Glutamatergic neuron (in vitro differentiated cells): ENCODE measurements at regions not wholly inside any gene's neighbourhood (a gene's known extent, or its start where the extent isn't known, plus 50 kb on each side); places are given as distances from the start of the nearest gene placed in this dataset.
A peak's percentile ranks its signal among the peaks of the same experiment; 100 is the strongest.

ENCODE experiments used
- DNase-seq: peaks from one replicate; pipeline ENCODE4 v3.0.0; 2022
- H3K27ac Mint-ChIP-seq: one replicate; pipeline ENCODE4 v1.8.0; 2020; ENCODE audit warnings: mild to moderate bottlenecking, mixed read lengths, inconsistent platforms; ENCODE audit not compliant: unreplicated experiment
- H3K27me3 Mint-ChIP-seq: one replicate; pipeline ENCODE4 v1.8.0; 2020; ENCODE audit warnings: mild to moderate bottlenecking, moderate library complexity, mixed read lengths, inconsistent platforms; ENCODE audit not compliant: unreplicated experiment
- H3K36me3 Mint-ChIP-seq: one replicate; pipeline ENCODE4 v1.8.0; 2020; ENCODE audit warnings: mild to moderate bottlenecking, mixed read lengths, inconsistent platforms; ENCODE audit not compliant: unreplicated experiment
- H3K4me1 Mint-ChIP-seq: one replicate; pipeline ENCODE4 v1.8.0; 2020; ENCODE audit warnings: mild to moderate bottlenecking, low read depth, mixed read lengths, inconsistent platforms; ENCODE audit not compliant: unreplicated experiment
- H3K4me3 Mint-ChIP-seq: one replicate; pipeline ENCODE4 v1.8.0; 2020; ENCODE audit warnings: mild to moderate bottlenecking, mixed read lengths, inconsistent platforms; ENCODE audit not compliant: unreplicated experiment
- H3K9me3 Mint-ChIP-seq: one replicate; pipeline ENCODE4 v1.8.0; 2020; ENCODE audit warnings: mild to moderate bottlenecking, moderate library complexity, mixed read lengths, inconsistent platforms; ENCODE audit not compliant: unreplicated experiment
- CTCF ChIP-seq: fragments of 200-600 bp; sonication (generic); IDR thresholded peaks from one replicate; pipeline ENCODE4 v1.5.0; 2021; ENCODE audit not compliant: partially characterized antibody, unreplicated experiment

GRCh38 chr11:8829556-8829955, 81.4 kb upstream of the AKIP1 start:
- Mint-ChIP-seq H3K27ac (no peak overlapping the region), H3K4me1 (peaks cover 21% of the 10 kb centered on the region), H3K27me3 (peaks cover 8% of the 10 kb centered on the region), H3K9me3 (peaks cover 12% of the 10 kb centered on the region), H3K36me3 (no peaks in the 10 kb centered on the region), H3K4me3 (no peak overlapping the region)
- DNase-seq, result no peak
- no peak for TF ChIP-seq CTCF

GRCh38 chr11:8830641-8831040, 80.3 kb upstream of the AKIP1 start:
- H3K36me3 Mint-ChIP-seq, result no peaks in the 10 kb centered on the region
- no peak overlapping the region for H3K4me3 Mint-ChIP-seq
- peaks cover 23% of the 10 kb centered on the region for H3K4me1 Mint-ChIP-seq
- H3K27me3 Mint-ChIP-seq, result peaks cover 9% of the 10 kb centered on the region
- no peak overlapping the region for H3K27ac Mint-ChIP-seq
- DNase-seq, result no peak
- no peak for TF ChIP-seq CTCF
- H3K9me3 Mint-ChIP-seq, result peaks cover 12% of the 10 kb centered on the region

- peak overlapping the region; percentile 78 for H3K27ac Mint-ChIP-seq
- TF ChIP-seq CTCF, result no peak
- H3K9me3 Mint-ChIP-seq, result peaks cover 9% of the 10 kb centered on the region
- no peak for DNase-seq
- H3K27me3 Mint-ChIP-seq, result peaks cover 6% of the 10 kb centered on the region
- peak overlapping the region; percentile 55 for H3K4me3 Mint-ChIP-seq
- H3K36me3 Mint-ChIP-seq, result no peaks in the 10 kb centered on the region
- H3K4me1 Mint-ChIP-seq, result peaks cover 23% of the 10 kb centered on the region
These were observed 79.1 kb upstream of the AKIP1 start for GRCh38 chr11:8831861-8832260.

GRCh38 chr11:8832571-8833260, 78.3 kb upstream of the AKIP1 start:
- peaks cover 9% of the 10 kb centered on the region for H3K9me3 Mint-ChIP-seq
- H3K36me3 Mint-ChIP-seq, result no peaks in the 10 kb centered on the region
- peak; percentile 82 for DNase-seq
- H3K27ac Mint-ChIP-seq, result peak overlapping the region; percentile 97
- no peak for TF ChIP-seq CTCF
- H3K4me1 Mint-ChIP-seq, result peaks cover 23% of the 10 kb centered on the region
- H3K4me3 Mint-ChIP-seq, result peak overlapping the region; percentile 71
- peaks cover 6% of the 10 kb centered on the region for H3K27me3 Mint-ChIP-seq

GRCh38 chr11:8833568-8834315, 77.2 kb upstream of the AKIP1 start:
- Mint-ChIP-seq H3K4me1 (peaks cover 24% of the 10 kb centered on the region), H3K4me3 (peak overlapping the region; percentile 55), H3K9me3 (peaks cover 9% of the 10 kb centered on the region), H3K36me3 (no peaks in the 10 kb centered on the region), H3K27me3 (peaks cover 6% of the 10 kb centered on the region), H3K27ac (peak overlapping the region; percentile 97)
- TF ChIP-seq CTCF, result no peak
- DNase-seq, result no peak
